Neural cell (in vitro differentiated cells): ENCODE measurements at regions not wholly inside any gene's neighbourhood (a gene's known extent, or its start where the extent isn't known, plus 50 kb on each side); places are given as distances from the start of the nearest gene placed in this dataset.

Source experiments
- CTCF ChIP-seq: fragments of 450-650 bp; IDR thresholded peaks from 2 replicates; pipeline ENCODE4 v1.5.1; 2014; ENCODE audit warnings: antibody characterized with exemption, mild to moderate bottlenecking, moderate library complexity; ENCODE audit not compliant: poor library complexity, severe bottlenecking
- EZH2 ChIP-seq: fragments of 200-600, 300-800 bp; shearing (Covaris generic), sonication (generic); IDR thresholded peaks from 2 replicates; pipeline ENCODE4 v1.6.1; 2014; ENCODE audit warnings: antibody characterized with exemption, low read length, borderline replicate concordance, mild to moderate bottlenecking; ENCODE audit not compliant: insufficient read depth, poor library complexity, severe bottlenecking
- MXI1 ChIP-seq: fragments of 450-650 bp; conservative IDR thresholded peaks from 2 replicates; pipeline ENCODE4 v1.6.1; 2014; ENCODE audit warnings: antibody characterized with exemption, mild to moderate bottlenecking; ENCODE audit not compliant: poor library complexity, severe bottlenecking
- POLR2AphosphoS5 ChIP-seq: IDR thresholded peaks from 2 replicates; pipeline ENCODE4 v1.6.1; 2012
- RAD21 ChIP-seq: fragments of 450-650 bp; conservative IDR thresholded peaks from 2 replicates; pipeline ENCODE4 v1.6.1; 2014; ENCODE audit warnings: antibody characterized with exemption, mild to moderate bottlenecking, moderate library complexity
- REST ChIP-seq: IDR thresholded peaks from 2 replicates; pipeline ENCODE4 v1.6.1; 2012; ENCODE audit warnings: borderline replicate concordance
- TAF1 ChIP-seq: IDR thresholded peaks from 2 replicates; pipeline ENCODE4 v1.6.1; 2012; ENCODE audit warnings: low read depth

- TF ChIP-seq POLR2AphosphoS5 (no peak), CTCF (no peak), RAD21 (no peak), MXI1 (no peak), EZH2 (no peak), TAF1 (no peak), REST (no peak)
Observed at GRCh38 chr13:76048131-76048530, 412.0 kb downstream of the LMO7 start.
